ENCODE measurements at regions not wholly inside any gene's neighbourhood (a gene's known extent, or its start where the extent isn't known, plus 50 kb on each side); places are given as distances from the start of the nearest gene placed in this dataset.

DNA sequence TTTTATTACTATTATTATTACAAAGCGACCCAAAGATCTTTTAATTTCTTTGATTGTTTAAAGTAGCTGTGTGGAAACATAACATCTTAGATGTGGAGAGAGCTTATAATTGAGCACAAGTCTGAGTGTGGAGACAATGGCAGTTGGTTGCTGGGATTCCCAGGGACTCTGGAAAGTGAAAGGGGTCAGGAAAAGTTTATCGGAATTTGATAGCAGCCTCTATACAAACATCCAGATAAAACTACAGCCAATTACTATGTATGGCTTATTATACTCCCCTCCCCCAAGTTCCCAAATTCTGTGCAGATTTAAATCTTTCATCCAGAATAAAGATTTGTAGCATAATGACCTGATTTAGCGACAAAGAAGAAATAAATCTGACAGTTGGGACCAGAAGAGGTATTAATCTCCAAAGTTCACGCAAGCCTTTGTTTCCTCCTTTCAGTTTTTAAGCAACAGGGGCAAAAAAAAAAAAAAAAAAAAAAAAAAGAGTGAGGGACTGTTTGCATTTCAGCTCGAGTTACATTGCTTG lies 121.4 kb upstream of the MAP3K7 start:
- Histone ChIP-seq H3F3A (ENCODE audit: insufficient read depth, low read length, poor library complexity, severe bottlenecking) (no peaks in the 10 kb centered on the region), H3K9me3 (ENCODE audit: low read length) (no peaks in the 10 kb centered on the region), H3K79me2 (replicated peaks; ENCODE audit: insufficient read depth, low read length) (no peaks in the 10 kb centered on the region), H3K27ac (ENCODE audit: low read length) (no peak overlapping the region), H3K9ac (ENCODE audit: low read length) (no peak overlapping the region), H4K20me1 (ENCODE audit: insufficient read depth) (no peaks in the 10 kb centered on the region), H3K4me2 (ENCODE audit: low read length) (no peak overlapping the region), H3K4me3 (ENCODE audit: low read length) (no peak overlapping the region), H3K36me3 (ENCODE audit: insufficient read depth, low read length) (no peaks in the 10 kb centered on the region), H2AFZ (ENCODE audit: low read depth, low read length) (no peak overlapping the region), H3K27me3 (ENCODE audit: insufficient read depth, low read depth, low read length) (no peaks in the 10 kb centered on the region), H3K9me2 (ENCODE audit: insufficient read depth, low read length) (no peaks in the 10 kb centered on the region)
- no peak for TF ChIP-seq TAF1 (IDR thresholded peaks at IDR 0.05; ENCODE audit: low read depth)
- TF ChIP-seq SMC3 (conservative IDR thresholded peaks at IDR 0.05; ENCODE audit: poor library complexity): no peak
- TF ChIP-seq POLR2AphosphoS5 (IDR thresholded peaks at IDR 0.05): no peak
- TF ChIP-seq, protein P1, sequence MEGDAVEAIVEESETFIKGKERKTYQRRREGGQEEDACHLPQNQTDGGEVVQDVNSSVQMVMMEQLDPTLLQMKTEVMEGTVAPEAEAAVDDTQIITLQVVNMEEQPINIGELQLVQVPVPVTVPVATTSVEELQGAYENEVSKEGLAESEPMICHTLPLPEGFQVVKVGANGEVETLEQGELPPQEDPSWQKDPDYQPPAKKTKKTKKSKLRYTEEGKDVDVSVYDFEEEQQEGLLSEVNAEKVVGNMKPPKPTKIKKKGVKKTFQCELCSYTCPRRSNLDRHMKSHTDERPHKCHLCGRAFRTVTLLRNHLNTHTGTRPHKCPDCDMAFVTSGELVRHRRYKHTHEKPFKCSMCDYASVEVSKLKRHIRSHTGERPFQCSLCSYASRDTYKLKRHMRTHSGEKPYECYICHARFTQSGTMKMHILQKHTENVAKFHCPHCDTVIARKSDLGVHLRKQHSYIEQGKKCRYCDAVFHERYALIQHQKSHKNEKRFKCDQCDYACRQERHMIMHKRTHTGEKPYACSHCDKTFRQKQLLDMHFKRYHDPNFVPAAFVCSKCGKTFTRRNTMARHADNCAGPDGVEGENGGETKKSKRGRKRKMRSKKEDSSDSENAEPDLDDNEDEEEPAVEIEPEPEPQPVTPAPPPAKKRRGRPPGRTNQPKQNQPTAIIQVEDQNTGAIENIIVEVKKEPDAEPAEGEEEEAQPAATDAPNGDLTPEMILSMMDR (IDR thresholded peaks at IDR 0.05; ENCODE audit: poor library complexity, severe bottlenecking): no peak
- no peak for TF ChIP-seq MXI1 (conservative IDR thresholded peaks at IDR 0.05; ENCODE audit: poor library complexity, severe bottlenecking)
- no peak for TF ChIP-seq EP300 (conservative IDR thresholded peaks at IDR 0.05; ENCODE audit: poor library complexity, severe bottlenecking)
- TF ChIP-seq, protein P2, sequence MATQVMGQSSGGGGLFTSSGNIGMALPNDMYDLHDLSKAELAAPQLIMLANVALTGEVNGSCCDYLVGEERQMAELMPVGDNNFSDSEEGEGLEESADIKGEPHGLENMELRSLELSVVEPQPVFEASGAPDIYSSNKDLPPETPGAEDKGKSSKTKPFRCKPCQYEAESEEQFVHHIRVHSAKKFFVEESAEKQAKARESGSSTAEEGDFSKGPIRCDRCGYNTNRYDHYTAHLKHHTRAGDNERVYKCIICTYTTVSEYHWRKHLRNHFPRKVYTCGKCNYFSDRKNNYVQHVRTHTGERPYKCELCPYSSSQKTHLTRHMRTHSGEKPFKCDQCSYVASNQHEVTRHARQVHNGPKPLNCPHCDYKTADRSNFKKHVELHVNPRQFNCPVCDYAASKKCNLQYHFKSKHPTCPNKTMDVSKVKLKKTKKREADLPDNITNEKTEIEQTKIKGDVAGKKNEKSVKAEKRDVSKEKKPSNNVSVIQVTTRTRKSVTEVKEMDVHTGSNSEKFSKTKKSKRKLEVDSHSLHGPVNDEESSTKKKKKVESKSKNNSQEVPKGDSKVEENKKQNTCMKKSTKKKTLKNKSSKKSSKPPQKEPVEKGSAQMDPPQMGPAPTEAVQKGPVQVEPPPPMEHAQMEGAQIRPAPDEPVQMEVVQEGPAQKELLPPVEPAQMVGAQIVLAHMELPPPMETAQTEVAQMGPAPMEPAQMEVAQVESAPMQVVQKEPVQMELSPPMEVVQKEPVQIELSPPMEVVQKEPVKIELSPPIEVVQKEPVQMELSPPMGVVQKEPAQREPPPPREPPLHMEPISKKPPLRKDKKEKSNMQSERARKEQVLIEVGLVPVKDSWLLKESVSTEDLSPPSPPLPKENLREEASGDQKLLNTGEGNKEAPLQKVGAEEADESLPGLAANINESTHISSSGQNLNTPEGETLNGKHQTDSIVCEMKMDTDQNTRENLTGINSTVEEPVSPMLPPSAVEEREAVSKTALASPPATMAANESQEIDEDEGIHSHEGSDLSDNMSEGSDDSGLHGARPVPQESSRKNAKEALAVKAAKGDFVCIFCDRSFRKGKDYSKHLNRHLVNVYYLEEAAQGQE (IDR thresholded peaks at IDR 0.05; ENCODE audit: borderline replicate concordance): no peak
- no peak for TF ChIP-seq RAD21 (conservative IDR thresholded peaks at IDR 0.05)
- TF ChIP-seq EZH2 (IDR thresholded peaks at IDR 0.05; ENCODE audit: borderline replicate concordance, insufficient read depth, low read length, poor library complexity, severe bottlenecking): no peak

DNA sequence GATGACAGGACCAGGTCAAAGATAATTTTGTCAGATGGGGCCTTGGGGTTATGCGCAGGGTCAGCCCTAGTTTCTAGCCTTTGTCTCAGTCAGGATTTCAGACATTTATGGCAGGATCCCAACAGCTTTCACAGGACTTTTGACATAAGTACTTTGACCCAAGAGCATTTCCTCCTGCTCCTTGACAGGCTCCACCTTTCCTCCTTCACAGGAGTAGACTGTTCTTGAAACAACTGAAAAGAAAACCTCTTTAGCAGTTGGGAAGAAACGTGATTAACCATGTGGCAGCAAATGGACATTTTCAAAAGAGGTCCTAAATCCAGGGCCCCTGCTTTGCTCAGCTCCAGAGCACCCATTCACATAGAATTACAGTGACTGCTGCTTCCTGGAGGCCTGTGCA lies 120.4 kb upstream of the MAP3K7 start:
- Histone ChIP-seq H3K27ac (ENCODE audit: low read length) (no peak overlapping the region), H3F3A (ENCODE audit: insufficient read depth, low read length, poor library complexity, severe bottlenecking) (no peaks in the 10 kb centered on the region), H3K4me3 (ENCODE audit: low read length) (no peak overlapping the region), H3K36me3 (ENCODE audit: insufficient read depth, low read length) (no peaks in the 10 kb centered on the region), H3K9me3 (ENCODE audit: low read length) (no peaks in the 10 kb centered on the region), H3K9ac (ENCODE audit: low read length) (no peak overlapping the region), H4K20me1 (ENCODE audit: insufficient read depth) (no peaks in the 10 kb centered on the region), H3K9me2 (ENCODE audit: insufficient read depth, low read length) (no peaks in the 10 kb centered on the region), H3K79me2 (replicated peaks; ENCODE audit: insufficient read depth, low read length) (no peaks in the 10 kb centered on the region), H3K4me2 (ENCODE audit: low read length) (no peak overlapping the region), H3K27me3 (ENCODE audit: insufficient read depth, low read depth, low read length) (no peaks in the 10 kb centered on the region), H2AFZ (ENCODE audit: low read depth, low read length) (no peak overlapping the region)
- no peak for TF ChIP-seq MXI1 (conservative IDR thresholded peaks at IDR 0.05; ENCODE audit: poor library complexity, severe bottlenecking)
- TF ChIP-seq RAD21 (conservative IDR thresholded peaks at IDR 0.05): no peak
- TF ChIP-seq TAF1 (IDR thresholded peaks at IDR 0.05; ENCODE audit: low read depth): no peak
- TF ChIP-seq, protein P2 (IDR thresholded peaks at IDR 0.05; ENCODE audit: borderline replicate concordance): no peak
- TF ChIP-seq EZH2 (IDR thresholded peaks at IDR 0.05; ENCODE audit: borderline replicate concordance, insufficient read depth, low read length, poor library complexity, severe bottlenecking): no peak
- TF ChIP-seq, protein P1 (IDR thresholded peaks at IDR 0.05; ENCODE audit: poor library complexity, severe bottlenecking): no peak
- TF ChIP-seq POLR2AphosphoS5 (IDR thresholded peaks at IDR 0.05): no peak
- no peak for TF ChIP-seq SMC3 (conservative IDR thresholded peaks at IDR 0.05; ENCODE audit: poor library complexity)
- no peak for TF ChIP-seq EP300 (conservative IDR thresholded peaks at IDR 0.05; ENCODE audit: poor library complexity, severe bottlenecking)
